GM12878 (cell line): ENCODE measurements at regions not wholly inside any gene's neighbourhood (a gene's known extent, or its start where the extent isn't known, plus 50 kb on each side); places are given as distances from the start of the nearest gene placed in this dataset.
A peak's percentile ranks its signal among the peaks of the same experiment; 100 is the strongest.

Experiments used
- ATAC-seq: fragments of 200-7000 bp; cut with Tn5 transposase; 3 replicates; pipeline ENCODE4 v1.9.1; 2020; ENCODE audit warnings: mild to moderate bottlenecking, moderate library complexity
- BruUV-seq: library from RNA; stranded (reverse); fragments of 400-500 nt; replicated peaks from 2 replicates; lab custom pipeline; 2021; lab: Mats Ljungman, UMichigan
- CTCF ChIA-PET: fragments of 300-600 bp; sonication (Branson Sonifier 250); formaldehyde crosslinking; extraction: SDS; loops from one replicate; lab custom pipeline; 2021; ENCODE audit warnings: inconsistent platforms; lab: Yijun Ruan, JAX
- POLR2A ChIA-PET: fragments of 350-600 bp; formaldehyde crosslinking; extraction: SDS; loops from one replicate; lab custom pipeline; 2021; ENCODE audit warnings: inconsistent platforms; lab: Charles Lee
- RAD21 ChIA-PET: fragments of 300-600 bp; sonication (Branson Sonifier 250); formaldehyde crosslinking; loops from one replicate; lab custom pipeline; 2023; ENCODE audit warnings: antibody characterized with exemption; ENCODE audit not compliant: unreplicated experiment; lab: Charles Lee
- SMC1A ChIA-PET: fragments of 300-600 bp; sonication (Branson Sonifier 250); formaldehyde crosslinking; loops from one replicate; lab custom pipeline; 2023; ENCODE audit not compliant: unreplicated experiment, uncharacterized antibody; lab: Charles Lee
- DNase-seq: peaks from one replicate; pipeline ENCODE4 v3.0.0-alpha.2; 2011; ENCODE audit warnings: low read depth, low spot score
- FAIRE-seq: peaks from 3 replicates; lab custom pipeline; 2011; peaks lifted over from hg19 to GRCh38; lab: Jason Lieb, UNC
- H2AFZ ChIP-seq: 2 replicates; pipeline ENCODE4 v1.6.0; 2011; ENCODE audit warnings: low read depth, low read length, control low read depth; ENCODE audit not compliant: control insufficient read depth
- H3K27ac ChIP-seq: 2 replicates; pipeline ENCODE4 v1.5.1; 2011; ENCODE audit warnings: control low read depth; ENCODE audit not compliant: control insufficient read depth, insufficient read depth
- H3K27me3 ChIP-seq, 2 experiments: replicated peaks in 1 of 2; 2 replicates each; pipeline versions ENCODE4 v1.6.0 to v1.6.1; 2011; ENCODE audit warnings: low read length in 1 of 2; ENCODE audit not compliant: control insufficient read depth in 2 of 2, insufficient read depth in 2 of 2
- H3K36me3 ChIP-seq, 2 experiments: 2 replicates each; pipeline ENCODE4 v1.5.1; 2011; ENCODE audit warnings: low read length in 1 of 2; ENCODE audit not compliant: control insufficient read depth in 2 of 2, insufficient read depth in 2 of 2
- H3K4me1 ChIP-seq: 2 replicates; pipeline ENCODE4 v1.6.1; 2011; ENCODE audit warnings: mild to moderate bottlenecking, low read length, moderate library complexity, mixed read lengths; ENCODE audit not compliant: control insufficient read depth, insufficient read depth
- H3K4me2 ChIP-seq: 2 replicates; pipeline ENCODE4 v1.6.0; 2011; ENCODE audit warnings: control low read depth; ENCODE audit not compliant: control insufficient read depth, insufficient read depth
- H3K4me3 ChIP-seq: fragments of 200-600 bp; sonication (generic); 2 replicates; pipeline ENCODE4 v1.5.1; 2016
- H3K79me2 ChIP-seq: 2 replicates; pipeline ENCODE4 v1.6.0; 2011; ENCODE audit warnings: low read length; ENCODE audit not compliant: control insufficient read depth, insufficient read depth
- H3K9ac ChIP-seq: 2 replicates; pipeline ENCODE4 v1.8.0; 2011; ENCODE audit warnings: low read length, control low read depth, mixed read lengths; ENCODE audit not compliant: control insufficient read depth, insufficient read depth
- H3K9me3 ChIP-seq: replicated peaks from 3 replicates; pipeline ENCODE4 v1.5.1; 2011; ENCODE audit warnings: mild to moderate bottlenecking, low read length; ENCODE audit not compliant: control insufficient read depth, insufficient read depth
- H4K20me1 ChIP-seq: 2 replicates; pipeline ENCODE4 v1.6.0; 2011; ENCODE audit not compliant: control insufficient read depth, insufficient read depth
- ATF2 ChIP-seq: IDR thresholded peaks from 2 replicates; pipeline ENCODE4 v1.6.1; 2012; ENCODE audit warnings: low read length, inconsistent platforms
- ATF3 ChIP-seq: IDR thresholded peaks from 2 replicates; pipeline ENCODE4 v1.6.1; 2011; ENCODE audit warnings: low read depth, mild to moderate bottlenecking, low read length, moderate library complexity, borderline replicate concordance; ENCODE audit errors: extremely low read depth
- BMI1 ChIP-seq: fragments of 450-650 bp; IDR thresholded peaks from 2 replicates; pipeline ENCODE4 v1.6.1; 2016; ENCODE audit warnings: mild to moderate bottlenecking, moderate library complexity, borderline replicate concordance
- CBX5 ChIP-seq: sonication (generic); IDR thresholded peaks from 2 replicates; pipeline ENCODE4 v1.6.1; 2016; ENCODE audit warnings: low read depth, moderate library complexity, mild to moderate bottlenecking, inconsistent platforms
- CREM ChIP-seq: IDR thresholded peaks from 2 replicates; pipeline ENCODE4 v1.6.1; 2014; ENCODE audit warnings: antibody characterized with exemption, low read depth
- EED ChIP-seq: sonication (generic); IDR thresholded peaks from 2 replicates; pipeline ENCODE4 v1.6.1; 2016; ENCODE audit warnings: antibody characterized with exemption, low read depth
- ELK1 ChIP-seq: IDR thresholded peaks from 2 replicates; pipeline ENCODE4 v1.6.1; 2012; ENCODE audit warnings: low read depth, low read length, improper control_type of control experiment
- HSF1 ChIP-seq: fragments of 150-350 bp; IDR thresholded peaks from 2 replicates; pipeline ENCODE4 v1.6.1; 2014; ENCODE audit warnings: mild to moderate bottlenecking, low read depth, low read length
- IKZF2 ChIP-seq, 2 experiments: fragments of 450-650 bp; IDR thresholded peaks; 2 replicates each; pipeline ENCODE4 v1.6.1; 2017; ENCODE audit warnings: mild to moderate bottlenecking in 2 of 2, moderate library complexity in 2 of 2
- MTA2 ChIP-seq: fragments of 450-650 bp; IDR thresholded peaks from 2 replicates; pipeline ENCODE4 v1.6.1; 2016; ENCODE audit warnings: low read depth, mild to moderate bottlenecking, moderate library complexity
- NBN ChIP-seq: fragments of 450-650 bp; IDR thresholded peaks from 2 replicates; pipeline ENCODE4 v1.6.1; 2016
- NR2F1 ChIP-seq: fragments of 450-650 bp; conservative IDR thresholded peaks from 2 replicates; pipeline ENCODE4 v1.6.1; 2017; ENCODE audit warnings: mild to moderate bottlenecking
- POU2F2 ChIP-seq: IDR thresholded peaks from 3 replicates; pipeline ENCODE4 v1.6.1; 2011; ENCODE audit warnings: low read depth, mild to moderate bottlenecking, low read length, borderline replicate concordance
- RAD21 ChIP-seq: IDR thresholded peaks from 2 replicates; pipeline ENCODE4 v1.6.1; 2011; ENCODE audit warnings: mild to moderate bottlenecking, low read depth, low read length, moderate library complexity; ENCODE audit not compliant: insufficient read depth
- RBBP5 ChIP-seq: fragments of 200-600 bp; sonication (generic); conservative IDR thresholded peaks from 2 replicates; pipeline ENCODE4 v1.6.1; 2016
- RCOR1 ChIP-seq: conservative IDR thresholded peaks from 2 replicates; pipeline ENCODE4 v1.6.1; 2012; ENCODE audit warnings: low read depth, low read length, improper control_type of control experiment
- RUNX3 ChIP-seq: IDR thresholded peaks from 2 replicates; pipeline ENCODE4 v1.6.1; 2012; ENCODE audit warnings: low read length, inconsistent platforms
- SREBF1 ChIP-seq: IDR thresholded peaks from 2 replicates; pipeline ENCODE4 v1.6.1; 2012; ENCODE audit warnings: mild to moderate bottlenecking, low read length
- SUPT20H ChIP-seq: IDR thresholded peaks from 2 replicates; pipeline ENCODE4 v1.6.1; 2011; ENCODE audit warnings: low read depth, mild to moderate bottlenecking, low read length, moderate library complexity, borderline replicate concordance; ENCODE audit not compliant: control insufficient read depth
- TCF12 ChIP-seq: IDR thresholded peaks from 2 replicates; pipeline ENCODE4 v1.6.1; 2011; ENCODE audit warnings: low read depth, mild to moderate bottlenecking, low read length
- TCF7 ChIP-seq: IDR thresholded peaks from 2 replicates; pipeline ENCODE4 v1.6.1; 2014; ENCODE audit warnings: antibody characterized with exemption, borderline replicate concordance
- WGBS: methylation state at CpG from one replicate; pipeline ENCODE4 v1.1.6; 2016; ENCODE audit warnings: low lambda C conversion rate; ENCODE audit not compliant: insufficient replicate concordance, insufficient coverage; ENCODE audit errors: missing lambda C conversion rate; 5-methylcytosine and 5-hydroxymethylcytosine counted together
- in situ Hi-C: fragments of 300-500 bp; cut with MboI; formaldehyde crosslinking; loops from 9 replicates; pipeline ENCODE4 v1.14.3; 2018; ENCODE audit warnings: mixed read lengths
- intact Hi-C: fragments of 100-400 bp; cut with micrococcal nuclease; formaldehyde crosslinking; loops from one replicate; pipeline ENCODE4 v1.14.2; 2022; ENCODE audit not compliant: unreplicated experiment

- TF ChIP-seq HSF1 = no peak
- no peak for TF ChIP-seq BMI1
- no peak for TF ChIP-seq ATF3
- TF ChIP-seq EED = no peak
- TF ChIP-seq ATF2 = no peak
- TF ChIP-seq TCF7 = no peak
- TF ChIP-seq SUPT20H = no peak
Measured at GRCh38 chr13:102972191-102972590, 94.0 kb downstream of the SLC10A2 start (continued).

- Histone ChIP-seq H3K4me1 (peaks cover 26% of the 10 kb centered on the region), H3K9ac (no peak overlapping the region), H4K20me1 (no peaks in the 10 kb centered on the region), H2AFZ (peak overlapping the region; percentile 2), H3K36me3 (no peaks in the 10 kb centered on the region), H3K27ac (peak overlapping the region; percentile 69), H3K4me2 (no peak overlapping the region), H3K9me3 (peaks cover 3% of the 10 kb centered on the region; the same call in 2 of the 3 replicates), H3K79me2 (no peaks in the 10 kb centered on the region), H3K4me3 (no peak overlapping the region), H3K27me3 (no peaks in the 10 kb centered on the region)
- ATAC-seq (peak; percentile 94), FAIRE-seq (peak; percentile 78), DNase-seq (peak; percentile 92)
- 0% methylated on average over 2 of the region's 2 CpGs for WGBS
- intact Hi-C loops (loop anchor here (2.0 to 5.0 kb wide), 2 partner anchors 54 to 62 kb away; no protein-coding TSS in a partner anchor), in situ Hi-C loops (no loop called here)
- ChIA-PET SMC1A (interaction anchor here (0.8 to 3.0 kb wide), 10 partner anchors 8 to 841 kb away, joined by 3 to 20 read pairs (median 4); no protein-coding TSS in a partner anchor), RAD21 (interaction anchor here (0.6 to 2.3 kb wide), 8 partner anchors 36 to 543 kb away, joined by 3 to 11 read pairs (median 4); no protein-coding TSS in a partner anchor), POLR2A (interaction anchor here (0.6 to 1.3 kb wide), 3 partner anchors 38 to 211 kb away, joined by 3 to 9 read pairs (median 6); no protein-coding TSS in a partner anchor), CTCF (interaction anchor here (0.6 to 1.7 kb wide), 6 partner anchors 8 to 383 kb away, joined by 3 to 4 read pairs (median 3); no protein-coding TSS in a partner anchor)
- BruUV-seq = no TSS peak
- peak; percentile 60; the same call in 1 of the 3 replicates for TF ChIP-seq POU2F2
- peak; percentile 42 for TF ChIP-seq RUNX3
- no peak for TF ChIP-seq SREBF1
- TF ChIP-seq CREM = peak; percentile 43; the same call in 1 of the 2 replicates
- peak; percentile 85 for TF ChIP-seq TCF12
- TF ChIP-seq NBN = 0 out of 2 replicates have a peak, but pooled peaks have one; percentile 27
- TF ChIP-seq CBX5 = peak; percentile 75
- peak; percentile 30; the same call in 1 of the 2 replicates for TF ChIP-seq MTA2
- 0 out of 2 replicates have a peak, but pooled peaks have one; percentile 63 for TF ChIP-seq RCOR1
- TF ChIP-seq NR2F1 = peak; percentile 41; the same call in 1 of the 2 replicates
- TF ChIP-seq IKZF2 (IDR thresholded peaks at IDR 0.05) = peak; percentile 65 to 67; a peak in 3 of 4 replicates
- no peak for TF ChIP-seq ELK1
- TF ChIP-seq EED = peak; percentile 70
- TF ChIP-seq RAD21 = peak; percentile 19; the same call in 1 of the 2 replicates
- TF ChIP-seq RBBP5 = no peak
Measured at GRCh38 chr13:102970542-102970941, 95.7 kb downstream of the SLC10A2 start.
